HCT116 (cell line): ENCODE measurements at regions not wholly inside any gene's neighbourhood (a gene's known extent, or its start where the extent isn't known, plus 50 kb on each side); places are given as distances from the start of the nearest gene placed in this dataset.
A peak's percentile ranks its signal among the peaks of the same experiment; 100 is the strongest.

ENCODE experiments used
- ATAC-seq: fragments of 200-7000 bp; cut with Tn5 transposase; 2 replicates; pipeline ENCODE4 v1.9.1; 2020; ENCODE audit warnings: mild to moderate bottlenecking, moderate library complexity
- BruUV-seq: library from RNA; stranded (reverse); fragments of 400-500 nt; replicated peaks from 2 replicates; lab custom pipeline; 2021; lab: Mats Ljungman, UMichigan
- CTCF ChIA-PET: fragments of 300-600 bp; sonication (Branson Sonifier 250); formaldehyde crosslinking; loops from one replicate; lab custom pipeline; 2021; ENCODE audit warnings: antibody characterized with exemption; lab: Charles Lee
- POLR2A ChIA-PET: fragments of 300-600, 350-600 bp; sonication (Branson Sonifier 250); formaldehyde crosslinking; loops from one replicate; lab custom pipeline; 2021; ENCODE audit warnings: antibody characterized with exemption; lab: Charles Lee
- RAD21 ChIA-PET, 2 experiments: fragments of 300-600 bp; sonication (Branson Sonifier 250); formaldehyde crosslinking; loops; one replicate each; lab custom pipeline; 2023; ENCODE audit warnings: low total read pairs in 2 of 2; ENCODE audit not compliant: uncharacterized antibody in 2 of 2, unreplicated experiment in 2 of 2, low non-redundant PET in 1 of 2; lab: Charles Lee
- DNase-seq: peaks from one replicate; pipeline ENCODE4 v3.0.0-alpha.2; 2010; ENCODE audit warnings: low read depth, low spot score
- H2AFZ ChIP-seq: fragments of 200-600 bp; shearing (Covaris generic), sonication (generic); 2 replicates; pipeline ENCODE4 v1.6.1; 2017; ENCODE audit warnings: low read depth, mixed run types, mixed read lengths, antibody characterized with exemption, low read length; ENCODE audit not compliant: poor library complexity, severe bottlenecking
- H3K27ac ChIP-seq: 2 replicates; pipeline ENCODE4 v1.5.1; 2012; ENCODE audit warnings: low read depth, low read length
- H3K27me3 ChIP-seq: fragments of 200-600 bp; sonication (generic); 2 replicates; pipeline ENCODE4 v1.6.1; 2016; ENCODE audit warnings: mixed run types, low read length, mixed read lengths; ENCODE audit not compliant: insufficient read depth
- H3K36me3 ChIP-seq, 2 experiments: fragments of 200-500 bp in 1 of 2; fragments of 200-600 bp in 1 of 2; sonication (Bioruptor generic) in 1 of 2; sonication (generic) in 1 of 2; 2 replicates each; pipeline versions ENCODE4 v1.5.1 to v1.6.1; 2014 to 2016; ENCODE audit warnings: low read length in 2 of 2, inconsistent platforms in 1 of 2, mixed read lengths in 1 of 2, mixed run types in 1 of 2; ENCODE audit not compliant: insufficient read depth in 2 of 2, control insufficient read depth in 1 of 2
- H3K4me1 ChIP-seq, 2 experiments: fragments of 200-600 bp in 1 of 2; sonication (generic) in 1 of 2; 2 replicates each; pipeline versions ENCODE4 v1.5.1 to v1.6.1; 2012 to 2017; ENCODE audit warnings: low read length in 2 of 2, inconsistent platforms in 1 of 2, mild to moderate bottlenecking in 1 of 2, mixed read lengths in 1 of 2, mixed run types in 1 of 2, moderate library complexity in 1 of 2; ENCODE audit not compliant: insufficient read depth in 2 of 2, control insufficient read depth in 1 of 2
- H3K4me2 ChIP-seq: fragments of 200-600 bp; sonication (generic); 2 replicates; pipeline ENCODE4 v1.6.1; 2017; ENCODE audit warnings: mixed run types, low read length, mixed read lengths
- H3K4me3 ChIP-seq, 2 experiments: fragments of 200-600 bp in 1 of 2; sonication (generic) in 1 of 2; replicated peaks in 1 of 2; 2 replicates each; pipeline ENCODE4 v1.5.1; 2011 to 2016; ENCODE audit warnings: low read length in 2 of 2, control low read depth in 1 of 2, low read depth in 1 of 2, mild to moderate bottlenecking in 1 of 2, mixed read lengths in 1 of 2, mixed run types in 1 of 2
- H3K79me2 ChIP-seq: fragments of 200-600 bp; sonication (generic); 2 replicates; pipeline ENCODE4 v1.6.1; 2017; ENCODE audit warnings: mild to moderate bottlenecking, mixed run types, low read length, moderate library complexity, mixed read lengths; ENCODE audit not compliant: insufficient read depth
- H3K9ac ChIP-seq: fragments of 200-600 bp; sonication (generic); 2 replicates; pipeline ENCODE4 v1.6.1; 2016; ENCODE audit warnings: low read length, mixed read lengths
- H3K9me2 ChIP-seq: fragments of 200-600 bp; sonication (generic), shearing (Covaris generic); 2 replicates; pipeline ENCODE4 v1.6.1; 2017; ENCODE audit warnings: mixed run types, mild to moderate bottlenecking, moderate library complexity; ENCODE audit not compliant: insufficient read depth
- H3K9me3 ChIP-seq, 2 experiments: fragments of 200-500 bp in 1 of 2; fragments of 200-600 bp in 1 of 2; sonication (Bioruptor generic) in 1 of 2; sonication (generic) in 1 of 2; 2 replicates each; pipeline ENCODE4 v1.6.1; 2014 to 2017; ENCODE audit warnings: low read length in 2 of 2, mixed read lengths in 2 of 2, inconsistent platforms in 1 of 2, low read depth in 1 of 2, mild to moderate bottlenecking in 1 of 2, mixed run types in 1 of 2, moderate library complexity in 1 of 2; ENCODE audit not compliant: control insufficient read depth in 1 of 2, insufficient read depth in 1 of 2
- H4K20me1 ChIP-seq: fragments of 200-600 bp; sonication (generic), shearing (Covaris generic); 2 replicates; pipeline ENCODE4 v1.6.1; 2017; ENCODE audit warnings: mixed run types, mild to moderate bottlenecking, moderate library complexity; ENCODE audit not compliant: insufficient read depth
- CBX3 ChIP-seq: IDR thresholded peaks from 2 replicates; pipeline ENCODE4 v1.6.1; 2012; ENCODE audit warnings: low read depth
- CEBPB ChIP-seq: IDR thresholded peaks from 2 replicates; pipeline ENCODE4 v1.6.1; 2012; ENCODE audit warnings: low read depth
- EZH2 ChIP-seq: fragments of 200-600 bp; sonication (generic); IDR thresholded peaks from 2 replicates; pipeline ENCODE4 v1.6.1; 2017; ENCODE audit warnings: antibody characterized with exemption, mixed run types
- FOSL1 ChIP-seq: IDR thresholded peaks from 2 replicates; pipeline ENCODE4 v1.6.1; 2012; ENCODE audit warnings: low read depth
- JUND ChIP-seq: IDR thresholded peaks from 2 replicates; pipeline ENCODE4 v1.6.1; 2012
- POLR2A ChIP-seq: IDR thresholded peaks from 2 replicates; pipeline ENCODE4 v1.7.0; 2011; ENCODE audit warnings: borderline replicate concordance; ENCODE audit not compliant: insufficient read depth, insufficient read length; ENCODE audit errors: extremely low read depth
- POLR2AphosphoS5 ChIP-seq: IDR thresholded peaks from 2 replicates; pipeline ENCODE4 v1.6.1; 2011; ENCODE audit warnings: mild to moderate bottlenecking, low read depth, low read length, moderate library complexity
- RAD21 ChIP-seq: IDR thresholded peaks from 2 replicates; pipeline ENCODE4 v1.6.1; 2012; ENCODE audit warnings: low read depth, mild to moderate bottlenecking
- SIN3A ChIP-seq: IDR thresholded peaks from 2 replicates; pipeline ENCODE4 v1.6.1; 2012; ENCODE audit warnings: low read depth
- SRF ChIP-seq: IDR thresholded peaks from 2 replicates; pipeline ENCODE4 v1.6.1; 2012; ENCODE audit warnings: low read depth
- YY1 ChIP-seq: IDR thresholded peaks from 2 replicates; pipeline ENCODE4 v1.6.1; 2011; ENCODE audit warnings: low read length, low read depth, moderate library complexity, mild to moderate bottlenecking; ENCODE audit not compliant: insufficient replicate concordance; ENCODE audit errors: extremely low read depth
- intact Hi-C: fragments of 100-400 bp; cut with micrococcal nuclease; formaldehyde crosslinking; loops from 2 replicates; pipeline ENCODE4 v1.10.0; 2022
- TF ChIP-seq, protein P1 (sequence below): IDR thresholded peaks from 2 replicates; pipeline ENCODE4 v1.6.1; 2012; ENCODE audit warnings: low read depth
- TF ChIP-seq, protein P2 (sequence below): IDR thresholded peaks from 2 replicates; pipeline ENCODE4 v1.6.1; 2012
- TF ChIP-seq, protein P3 (sequence below): IDR thresholded peaks from 2 replicates; pipeline ENCODE4 v1.6.1; 2012

DNA sequence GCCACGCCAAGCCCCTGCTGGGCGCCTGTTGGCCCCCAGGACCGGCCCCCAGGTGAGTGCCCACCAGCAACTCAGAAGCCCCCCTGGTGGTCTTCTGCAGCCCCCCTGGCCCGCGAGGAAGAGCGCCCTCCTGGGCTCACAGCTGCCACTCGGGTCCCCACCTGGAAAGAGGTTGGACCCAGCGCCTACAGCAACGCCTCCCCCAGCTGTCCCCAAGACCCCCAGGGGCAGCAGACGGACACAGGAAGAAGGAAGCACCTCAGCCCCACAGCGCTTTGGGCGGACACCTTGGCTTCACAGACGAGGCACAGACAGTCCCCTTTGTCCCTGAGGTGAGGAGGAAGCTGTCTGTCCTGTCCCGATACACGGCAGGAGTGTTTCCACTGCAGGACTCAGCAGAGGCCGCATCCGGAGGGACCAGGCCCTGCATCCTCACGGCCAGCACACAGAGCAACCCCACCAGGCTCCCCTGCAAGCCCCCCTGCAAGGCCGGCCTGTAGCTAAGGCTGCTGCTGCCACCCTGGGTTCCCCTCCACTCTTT lies 115.6 kb upstream of the NKX1-1 start:
- H3K36me3 ChIP-seq: no peaks in the 10 kb centered on the region
- peaks cover 8% of the 10 kb centered on the region; the same call in 1 of the 2 replicates for H3K27me3 ChIP-seq
- ATAC-seq (no peak), DNase-seq (no peak)
- no peaks in the 10 kb centered on the region for H4K20me1 ChIP-seq
- H3K9me2 ChIP-seq: no peaks in the 10 kb centered on the region
- no TSS peak for BruUV-seq
- TF ChIP-seq FOSL1: no peak
- TF ChIP-seq, protein P1, sequence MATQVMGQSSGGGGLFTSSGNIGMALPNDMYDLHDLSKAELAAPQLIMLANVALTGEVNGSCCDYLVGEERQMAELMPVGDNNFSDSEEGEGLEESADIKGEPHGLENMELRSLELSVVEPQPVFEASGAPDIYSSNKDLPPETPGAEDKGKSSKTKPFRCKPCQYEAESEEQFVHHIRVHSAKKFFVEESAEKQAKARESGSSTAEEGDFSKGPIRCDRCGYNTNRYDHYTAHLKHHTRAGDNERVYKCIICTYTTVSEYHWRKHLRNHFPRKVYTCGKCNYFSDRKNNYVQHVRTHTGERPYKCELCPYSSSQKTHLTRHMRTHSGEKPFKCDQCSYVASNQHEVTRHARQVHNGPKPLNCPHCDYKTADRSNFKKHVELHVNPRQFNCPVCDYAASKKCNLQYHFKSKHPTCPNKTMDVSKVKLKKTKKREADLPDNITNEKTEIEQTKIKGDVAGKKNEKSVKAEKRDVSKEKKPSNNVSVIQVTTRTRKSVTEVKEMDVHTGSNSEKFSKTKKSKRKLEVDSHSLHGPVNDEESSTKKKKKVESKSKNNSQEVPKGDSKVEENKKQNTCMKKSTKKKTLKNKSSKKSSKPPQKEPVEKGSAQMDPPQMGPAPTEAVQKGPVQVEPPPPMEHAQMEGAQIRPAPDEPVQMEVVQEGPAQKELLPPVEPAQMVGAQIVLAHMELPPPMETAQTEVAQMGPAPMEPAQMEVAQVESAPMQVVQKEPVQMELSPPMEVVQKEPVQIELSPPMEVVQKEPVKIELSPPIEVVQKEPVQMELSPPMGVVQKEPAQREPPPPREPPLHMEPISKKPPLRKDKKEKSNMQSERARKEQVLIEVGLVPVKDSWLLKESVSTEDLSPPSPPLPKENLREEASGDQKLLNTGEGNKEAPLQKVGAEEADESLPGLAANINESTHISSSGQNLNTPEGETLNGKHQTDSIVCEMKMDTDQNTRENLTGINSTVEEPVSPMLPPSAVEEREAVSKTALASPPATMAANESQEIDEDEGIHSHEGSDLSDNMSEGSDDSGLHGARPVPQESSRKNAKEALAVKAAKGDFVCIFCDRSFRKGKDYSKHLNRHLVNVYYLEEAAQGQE: no peak
- TF ChIP-seq POLR2AphosphoS5: no peak
- TF ChIP-seq YY1: no peak
- no peak for TF ChIP-seq JUND
- no peak for TF ChIP-seq SIN3A
- no peak for TF ChIP-seq EZH2
- TF ChIP-seq SRF: no peak
- TF ChIP-seq CBX3: no peak
- TF ChIP-seq, protein P2, sequence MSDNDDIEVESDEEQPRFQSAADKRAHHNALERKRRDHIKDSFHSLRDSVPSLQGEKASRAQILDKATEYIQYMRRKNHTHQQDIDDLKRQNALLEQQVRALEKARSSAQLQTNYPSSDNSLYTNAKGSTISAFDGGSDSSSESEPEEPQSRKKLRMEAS: no peak
- TF ChIP-seq, protein P3, sequence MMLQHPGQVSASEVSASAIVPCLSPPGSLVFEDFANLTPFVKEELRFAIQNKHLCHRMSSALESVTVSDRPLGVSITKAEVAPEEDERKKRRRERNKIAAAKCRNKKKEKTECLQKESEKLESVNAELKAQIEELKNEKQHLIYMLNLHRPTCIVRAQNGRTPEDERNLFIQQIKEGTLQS: no peak
- no peak for TF ChIP-seq POLR2A
- no peak for TF ChIP-seq RAD21
- TF ChIP-seq CEBPB: no peak
- peak overlapping the region; percentile 92 for H3K4me2 ChIP-seq
- ChIA-PET POLR2A (no interaction called here), RAD21 (no interaction called here), CTCF (no interaction called here)
- H3K79me2 ChIP-seq: no peaks in the 10 kb centered on the region
- H3K9me3 ChIP-seq: no peaks in the 10 kb centered on the region
- peak overlapping the region; percentile 59; the same call in 1 of the 2 replicates for H3K9ac ChIP-seq
- H3K4me1 ChIP-seq: peaks cover 7 to 15% of the 10 kb centered on the region in 2 experiments; a peak in 3 of 4 replicates
- intact Hi-C loops: no loop called here
- H3K27ac ChIP-seq: no peak overlapping the region
- H3K4me3 ChIP-seq: no peak overlapping the region; a peak in 1 of 4 replicates
- peak overlapping the region; percentile 95 for H2AFZ ChIP-seq
